ENCODE measurements at regions not wholly inside any gene's neighbourhood (a gene's known extent, or its start where the extent isn't known, plus 50 kb on each side); places are given as distances from the start of the nearest gene placed in this dataset.

- TF ChIP-seq POLR2A (IDR thresholded peaks at IDR 0.05) (no peak), CTCF (IDR thresholded peaks at IDR 0.05) (no peak)
These were observed 139.9 kb downstream of the CSNK2A3 start for GRCh38 chr11:11213117-11213516.

All from vagina (tissue), 2 donors.